DMS53 (cell line): ENCODE measurements at regions not wholly inside any gene's neighbourhood (a gene's known extent, or its start where the extent isn't known, plus 50 kb on each side); places are given as distances from the start of the nearest gene placed in this dataset.
"Not testable (repeated sequence)": the region's sequence is repeated elsewhere in the genome, so short reads cannot be mapped to it uniquely, and the experiment has no call there.

Experiments
- DNase-seq: peaks from one replicate; lab custom pipeline; 2025; lab: John Stamatoyannopoulos, UW

- DNase-seq, result no peak
Observed at GRCh38 chr3:115204475-115204874, 57.4 kb upstream of the ZBTB20 start.

- DNase-seq, result no peak
Observed at GRCh38 chr3:115208066-115208750, 61.1 kb upstream of the ZBTB20 start.

GRCh38 chr3:115211810-115212492 is 64.9 kb upstream of the ZBTB20 start:
- no peak for DNase-seq

- DNase-seq, result no peak
Observed at GRCh38 chr3:115212615-115213014, 65.5 kb upstream of the ZBTB20 start.

GRCh38 chr3:115213052-115213451 is 66.0 kb upstream of the ZBTB20 start:
- DNase-seq, result not testable (repeated sequence)

- DNase-seq, result no peak
Observed at GRCh38 chr3:115217292-115217677, 70.2 kb upstream of the ZBTB20 start.

- peak; percentile 70 for DNase-seq
Observed at GRCh38 chr3:115217678-115218451, 70.8 kb upstream of the ZBTB20 start.

- DNase-seq, result no peak
Observed at GRCh38 chr3:115218859-115219258, 71.8 kb upstream of the ZBTB20 start.

GRCh38 chr3:115224687-115225086 is 77.6 kb upstream of the ZBTB20 start:
- no peak for DNase-seq

- DNase-seq, result no peak
Observed at GRCh38 chr3:115226844-115227445, 79.9 kb upstream of the ZBTB20 start.

GRCh38 chr3:115227461-115227860 is 80.4 kb upstream of the ZBTB20 start:
- no peak for DNase-seq

- DNase-seq, result no peak
Observed at GRCh38 chr3:115228266-115228665, 81.2 kb upstream of the ZBTB20 start.

- no peak for DNase-seq
Observed at GRCh38 chr3:115232167-115232566, 85.1 kb upstream of the ZBTB20 start.

GRCh38 chr3:115233021-115233420 is 85.9 kb upstream of the ZBTB20 start:
- DNase-seq, result no peak

GRCh38 chr3:115236496-115236895 is 89.4 kb upstream of the ZBTB20 start:
- no peak for DNase-seq

- DNase-seq, result peak; percentile 97
Observed at GRCh38 chr3:115239717-115240116, 92.6 kb upstream of the ZBTB20 start.

GRCh38 chr3:115244350-115244749 is 97.3 kb upstream of the ZBTB20 start:
- no peak for DNase-seq

- DNase-seq, result no peak
Observed at GRCh38 chr3:115245438-115245837, 98.3 kb upstream of the ZBTB20 start.

GRCh38 chr3:115245899-115246298 is 98.8 kb upstream of the ZBTB20 start:
- DNase-seq, result no peak

GRCh38 chr3:115246461-115247020 is 99.5 kb upstream of the ZBTB20 start:
- no peak for DNase-seq

- DNase-seq, result no peak
Observed at GRCh38 chr3:115248274-115248673, 101.2 kb upstream of the ZBTB20 start.

GRCh38 chr3:115251509-115251908 is 104.4 kb upstream of the ZBTB20 start:
- no peak for DNase-seq
